Esophagus muscularis mucosa (tissue), 4 donors: ENCODE measurements at regions not wholly inside any gene's neighbourhood (a gene's known extent, or its start where the extent isn't known, plus 50 kb on each side); places are given as distances from the start of the nearest gene placed in this dataset.

ENCODE experiments used
- DNase-seq: peaks from one replicate; pipeline ENCODE4 v3.0.0-alpha.2; 2017; ENCODE audit errors: extremely low spot score
- H3K27ac ChIP-seq, 4 donors: fragments of 200-600 bp; sonication (generic); replicated peaks in 1 of 4; 1 replicate in 3 of 4; 2 replicates in 1 of 4; pipeline ENCODE4 v1.5.1; 2016 to 2019; ENCODE audit warnings: mild to moderate bottlenecking in 1 of 4
- H3K27me3 ChIP-seq, 4 donors: fragments of 200-600 bp; sonication (generic); one replicate each; pipeline versions ENCODE4 v1.5.1 to v1.6.0; 2016 to 2019
- H3K36me3 ChIP-seq, 4 donors: fragments of 200-600 bp; sonication (generic); one replicate each; pipeline ENCODE4 v1.5.1; 2016 to 2019
- H3K4me1 ChIP-seq, 4 donors: fragments of 200-600 bp; sonication (generic); one replicate each; pipeline ENCODE4 v1.5.1; 2016 to 2019
- H3K4me3 ChIP-seq, 4 donors: fragments of 200-600 bp; sonication (generic); 1 replicate in 2 of 4; 2 replicates in 2 of 4; pipeline ENCODE4 v1.5.1; 2016 to 2019; ENCODE audit warnings: mild to moderate bottlenecking in 4 of 4, moderate library complexity in 1 of 4
- H3K9me3 ChIP-seq, 4 donors: fragments of 200-600 bp; sonication (generic); 1 replicate in 3 of 4; 2 replicates in 1 of 4; pipeline ENCODE4 v1.5.1; 2016 to 2019
- EP300 ChIP-seq: sonication (generic); formaldehyde crosslinking; IDR thresholded peaks from one replicate; pipeline ENCODE4 v1.6.1; 2017; ENCODE audit warnings: antibody characterized with exemption
- POLR2A ChIP-seq: fragments of 450-650 bp; IDR thresholded peaks from one replicate; pipeline ENCODE4 v1.6.1; 2017; ENCODE audit warnings: antibody characterized with exemption, moderate library complexity, mild to moderate bottlenecking, low read depth
- POLR2AphosphoS5 ChIP-seq, 2 donors: sonication (generic); formaldehyde crosslinking; IDR thresholded peaks; one replicate each; pipeline ENCODE4 v1.6.1; 2017; ENCODE audit warnings: antibody characterized with exemption in 2 of 2
- WGBS: methylation state at CpG from one replicate; pipeline ENCODE4 v1.1.5; 2018; 5-methylcytosine and 5-hydroxymethylcytosine counted together
- intact Hi-C: fragments of 100-400 bp; cut with DNase I; formaldehyde crosslinking; loops from one replicate; pipeline ENCODE4 v1.15.1; 2023
- TF ChIP-seq, protein P1 (sequence below), 3 experiments: fragments of 200-600 bp in 2 of 3; fragments of 450-650 bp in 1 of 3; sonication (generic) in 2 of 3; IDR thresholded peaks; one replicate each; pipeline ENCODE4 v1.5.1; 2017 to 2019; ENCODE audit warnings: antibody characterized with exemption in 3 of 3, mild to moderate bottlenecking in 2 of 3, moderate library complexity in 1 of 3

GRCh38 chr2:120600786-120601185, 134.9 kb upstream of the GLI2 start:
- peaks cover 7 to 21% (median 21%) of the 10 kb centered on the region in 4 donors for H3K4me1 ChIP-seq
- TF ChIP-seq, protein P1, sequence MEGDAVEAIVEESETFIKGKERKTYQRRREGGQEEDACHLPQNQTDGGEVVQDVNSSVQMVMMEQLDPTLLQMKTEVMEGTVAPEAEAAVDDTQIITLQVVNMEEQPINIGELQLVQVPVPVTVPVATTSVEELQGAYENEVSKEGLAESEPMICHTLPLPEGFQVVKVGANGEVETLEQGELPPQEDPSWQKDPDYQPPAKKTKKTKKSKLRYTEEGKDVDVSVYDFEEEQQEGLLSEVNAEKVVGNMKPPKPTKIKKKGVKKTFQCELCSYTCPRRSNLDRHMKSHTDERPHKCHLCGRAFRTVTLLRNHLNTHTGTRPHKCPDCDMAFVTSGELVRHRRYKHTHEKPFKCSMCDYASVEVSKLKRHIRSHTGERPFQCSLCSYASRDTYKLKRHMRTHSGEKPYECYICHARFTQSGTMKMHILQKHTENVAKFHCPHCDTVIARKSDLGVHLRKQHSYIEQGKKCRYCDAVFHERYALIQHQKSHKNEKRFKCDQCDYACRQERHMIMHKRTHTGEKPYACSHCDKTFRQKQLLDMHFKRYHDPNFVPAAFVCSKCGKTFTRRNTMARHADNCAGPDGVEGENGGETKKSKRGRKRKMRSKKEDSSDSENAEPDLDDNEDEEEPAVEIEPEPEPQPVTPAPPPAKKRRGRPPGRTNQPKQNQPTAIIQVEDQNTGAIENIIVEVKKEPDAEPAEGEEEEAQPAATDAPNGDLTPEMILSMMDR (IDR thresholded peaks at IDR 0.05): no peak
- TF ChIP-seq POLR2AphosphoS5 (IDR thresholded peaks at IDR 0.05): no peak
- no peak for TF ChIP-seq EP300
- no peak for TF ChIP-seq POLR2A
- no peaks in the 10 kb centered on the region for H3K36me3 ChIP-seq
- WGBS: 100% methylated on average over 5 of the region's 5 CpGs
- H3K4me3 ChIP-seq: no peak overlapping the region
- no peak for DNase-seq
- no peak overlapping the region for H3K27ac ChIP-seq
- intact Hi-C loops: no loop called here
- H3K9me3 ChIP-seq: no peaks in the 10 kb centered on the region
- peaks cover 0 to 7% (median 0%) of the 10 kb centered on the region in 4 donors for H3K27me3 ChIP-seq

GRCh38 chr2:120601566-120601965, 134.1 kb upstream of the GLI2 start:
- WGBS: 97% methylated on average over 9 of the region's 9 CpGs
- Histone ChIP-seq H3K27me3 (peaks cover 0 to 15% (median 0%) of the 10 kb centered on the region in 4 donors), H3K4me3 (no peak overlapping the region), H3K36me3 (no peaks in the 10 kb centered on the region), H3K27ac (no peak overlapping the region), H3K9me3 (no peaks in the 10 kb centered on the region), H3K4me1 (peaks cover 7 to 15% (median 13%) of the 10 kb centered on the region in 4 donors)
- DNase-seq: no peak
- TF ChIP-seq, protein P1 (IDR thresholded peaks at IDR 0.05): no peak
- TF ChIP-seq POLR2A (no peak), EP300 (no peak), POLR2AphosphoS5 (IDR thresholded peaks at IDR 0.05) (no peak)
- intact Hi-C loops: no loop called here

DNA sequence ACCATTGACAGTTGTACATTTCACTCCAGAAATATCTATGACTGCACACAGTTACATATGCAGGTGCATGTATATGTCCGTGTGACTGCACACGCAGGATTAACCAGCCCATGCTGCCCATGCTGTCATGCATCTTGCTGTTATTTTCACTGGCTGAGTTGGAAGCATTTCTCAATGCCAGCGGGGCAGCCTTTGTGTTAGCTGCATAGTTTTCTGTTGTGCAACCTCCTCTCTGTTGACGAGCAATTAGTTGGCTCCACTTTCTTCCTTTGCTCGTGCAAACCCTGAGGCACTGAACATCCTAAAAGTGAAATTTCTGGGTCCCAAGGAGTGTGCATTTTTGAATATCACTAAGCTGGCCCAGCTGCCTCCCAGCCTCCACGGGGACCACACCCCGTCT, 133.4 kb upstream of the GLI2 start:
- TF ChIP-seq POLR2A: no peak
- TF ChIP-seq, protein P1 (IDR thresholded peaks at IDR 0.05): no peak
- TF ChIP-seq POLR2AphosphoS5 (IDR thresholded peaks at IDR 0.05): no peak
- TF ChIP-seq EP300: no peak
- H3K27ac ChIP-seq: no peak overlapping the region
- intact Hi-C loops: no loop called here
- peaks cover 8 to 11% (median 9%) of the 10 kb centered on the region in 4 donors for H3K4me1 ChIP-seq
- H3K36me3 ChIP-seq: no peaks in the 10 kb centered on the region
- no peak overlapping the region for H3K4me3 ChIP-seq
- WGBS: 95% methylated on average over 7 of the region's 7 CpGs
- no peak for DNase-seq
- H3K27me3 ChIP-seq: peaks cover 0 to 21% (median 0%) of the 10 kb centered on the region in 4 donors
- no peaks in the 10 kb centered on the region for H3K9me3 ChIP-seq

DNA sequence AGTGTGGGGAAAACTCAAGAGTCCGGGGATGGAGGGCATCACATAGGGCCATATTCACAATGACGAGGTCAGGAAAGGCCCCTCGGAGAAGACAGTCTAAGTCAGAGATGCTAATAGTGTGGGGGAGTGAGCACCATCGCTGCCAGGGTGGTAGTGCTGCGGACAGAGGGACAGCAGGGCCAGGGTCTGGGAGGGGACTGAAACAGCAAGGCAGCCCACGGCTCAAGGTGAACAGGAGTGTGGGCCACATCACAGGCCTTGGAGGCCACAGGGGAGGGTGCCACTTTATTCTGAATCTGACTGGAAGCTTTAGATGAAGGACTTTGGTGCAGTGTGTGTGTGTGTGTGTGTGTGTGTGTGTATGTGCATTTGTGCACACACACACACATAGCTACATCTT, 130.9 kb upstream of the GLI2 start:
- no peak for DNase-seq
- H3K27me3 ChIP-seq: peaks cover 0 to 21% (median 0%) of the 10 kb centered on the region in 4 donors
- H3K36me3 ChIP-seq: no peaks in the 10 kb centered on the region
- WGBS: 85% methylated on average over 6 of the region's 6 CpGs
- no peak overlapping the region for H3K4me3 ChIP-seq
- H3K4me1 ChIP-seq: peaks cover 0 to 4% (median 0%) of the 10 kb centered on the region in 4 donors
- no peaks in the 10 kb centered on the region for H3K9me3 ChIP-seq
- intact Hi-C loops: no loop called here
- no peak overlapping the region for H3K27ac ChIP-seq
- TF ChIP-seq POLR2AphosphoS5 (IDR thresholded peaks at IDR 0.05): no peak
- TF ChIP-seq, protein P1 (IDR thresholded peaks at IDR 0.05): no peak
- TF ChIP-seq POLR2A: no peak
- TF ChIP-seq EP300: no peak
